ENCODE measurements at regions not wholly inside any gene's neighbourhood (a gene's known extent, or its start where the extent isn't known, plus 50 kb on each side); places are given as distances from the start of the nearest gene placed in this dataset.
"Not testable (repeated sequence)": the region's sequence is repeated elsewhere in the genome, so short reads cannot be mapped to it uniquely, and the experiment has no call there.

DNA sequence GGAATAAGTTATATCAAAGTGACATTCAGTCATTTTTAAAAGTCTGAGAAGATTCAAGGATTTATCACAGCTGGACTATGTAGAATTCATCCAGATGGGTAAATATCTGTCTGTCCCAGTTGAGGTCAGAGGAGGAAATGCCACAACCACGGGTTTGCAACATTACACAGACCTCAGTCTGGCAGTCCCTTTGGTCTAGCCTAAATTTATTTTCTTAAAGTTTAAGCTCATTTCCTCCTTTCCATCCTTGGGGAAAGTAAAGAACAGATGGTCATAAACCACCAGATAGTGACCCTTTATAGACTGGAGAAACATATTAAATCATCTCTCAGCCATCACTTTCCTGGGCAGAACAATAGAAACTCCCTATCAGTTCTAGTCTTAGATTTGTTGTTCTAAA, 238.4 kb upstream of the DDI1 start:
- ATAC-seq (no peak), DNase-seq (ENCODE audit: low spot score) (no peak)

DNA sequence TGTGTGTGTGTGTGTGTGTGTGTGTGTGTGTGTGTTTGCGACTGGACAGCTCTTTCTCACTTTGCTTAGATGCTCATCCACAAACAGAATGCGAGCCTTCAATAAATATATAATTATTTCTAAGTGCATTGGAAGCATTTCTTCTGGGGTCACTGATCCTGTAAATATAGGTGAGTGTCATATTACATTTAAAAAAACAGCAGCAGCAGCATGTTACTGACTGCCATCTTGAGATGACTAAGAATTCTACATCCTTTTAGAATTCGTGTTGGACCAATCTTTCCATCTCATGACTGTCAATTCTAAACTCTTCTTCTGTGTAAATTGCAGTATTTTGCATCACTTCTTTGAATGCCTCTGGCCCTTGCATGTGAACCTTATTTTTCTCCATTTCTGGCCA, 238.0 kb upstream of the DDI1 start:
- DNase-seq (ENCODE audit: low spot score) (no peak), ATAC-seq (no peak)

DNA sequence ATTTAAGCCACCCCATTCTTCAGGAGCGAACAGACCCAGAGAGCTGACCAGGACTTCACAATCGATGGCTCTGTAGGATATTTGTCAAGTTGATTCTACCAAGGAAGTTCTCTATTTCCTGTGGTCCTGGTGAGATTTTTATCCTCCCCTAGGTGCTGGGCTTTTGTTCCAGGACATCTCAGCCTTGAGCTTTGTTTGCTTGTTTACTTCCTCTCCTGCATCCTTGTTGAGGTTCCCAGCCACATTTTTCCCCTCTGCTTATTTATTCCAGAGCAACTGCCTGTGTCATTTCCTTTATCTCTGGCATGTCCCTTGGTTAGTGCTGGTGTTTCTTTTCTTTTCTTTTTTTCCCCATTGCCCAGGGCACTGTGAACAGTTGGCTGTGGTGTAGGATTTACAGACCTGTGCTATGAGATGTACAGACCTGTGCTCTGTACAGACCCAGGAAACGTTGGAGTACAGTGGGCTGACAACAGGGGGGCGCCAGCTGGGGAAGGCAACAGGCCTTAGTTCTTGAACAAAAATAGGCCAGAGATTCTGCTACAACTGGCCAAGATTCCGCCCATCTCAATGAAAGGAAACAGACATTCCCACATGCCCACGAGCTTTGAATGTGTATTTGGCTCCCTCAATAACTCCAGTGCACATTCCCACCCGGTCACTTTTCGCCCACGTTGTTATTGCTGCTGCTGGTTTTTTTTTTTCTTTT, 235.9 kb upstream of the DDI1 start:
- ATAC-seq (no peak), DNase-seq (ENCODE audit: low spot score) (no peak)

DNA sequence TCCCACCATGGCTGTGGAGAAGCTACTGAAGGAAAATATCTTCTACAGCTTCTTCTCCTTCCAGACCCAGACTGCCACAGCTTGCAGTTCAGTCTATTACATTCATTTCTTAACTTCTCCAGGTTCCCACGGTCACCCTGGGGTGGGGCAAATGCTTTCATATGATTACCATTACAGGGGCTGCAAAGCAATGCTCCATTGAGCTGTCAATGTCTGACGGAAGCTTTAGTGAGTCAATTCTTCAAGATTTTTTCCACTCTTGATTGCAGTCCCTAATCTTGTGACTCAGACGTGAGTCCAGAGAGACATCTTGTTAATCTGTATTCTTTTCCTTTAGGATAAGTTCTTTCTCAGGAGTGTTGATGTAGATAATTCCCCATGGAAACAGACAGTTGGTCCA, 233.4 kb upstream of the DDI1 start:
- no peak for ATAC-seq
- DNase-seq (ENCODE audit: low spot score) = no peak

DNA sequence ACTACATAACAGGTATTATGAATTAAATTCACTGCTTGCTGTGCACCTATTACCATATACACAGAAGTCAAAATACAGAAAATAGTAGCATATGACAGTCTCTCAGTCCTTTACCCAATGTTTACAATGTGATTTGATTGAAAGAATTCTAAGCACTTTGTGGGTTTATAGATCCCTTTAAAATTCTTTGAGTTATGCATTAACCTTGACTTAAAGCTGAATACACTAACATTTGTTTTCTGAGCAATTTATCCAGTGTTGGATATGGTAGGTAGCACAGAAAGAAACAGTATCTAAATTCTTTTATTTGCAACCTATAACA, 230.8 kb upstream of the DDI1 start:
- ATAC-seq (no peak), DNase-seq (ENCODE audit: low spot score) (no peak)

DNA sequence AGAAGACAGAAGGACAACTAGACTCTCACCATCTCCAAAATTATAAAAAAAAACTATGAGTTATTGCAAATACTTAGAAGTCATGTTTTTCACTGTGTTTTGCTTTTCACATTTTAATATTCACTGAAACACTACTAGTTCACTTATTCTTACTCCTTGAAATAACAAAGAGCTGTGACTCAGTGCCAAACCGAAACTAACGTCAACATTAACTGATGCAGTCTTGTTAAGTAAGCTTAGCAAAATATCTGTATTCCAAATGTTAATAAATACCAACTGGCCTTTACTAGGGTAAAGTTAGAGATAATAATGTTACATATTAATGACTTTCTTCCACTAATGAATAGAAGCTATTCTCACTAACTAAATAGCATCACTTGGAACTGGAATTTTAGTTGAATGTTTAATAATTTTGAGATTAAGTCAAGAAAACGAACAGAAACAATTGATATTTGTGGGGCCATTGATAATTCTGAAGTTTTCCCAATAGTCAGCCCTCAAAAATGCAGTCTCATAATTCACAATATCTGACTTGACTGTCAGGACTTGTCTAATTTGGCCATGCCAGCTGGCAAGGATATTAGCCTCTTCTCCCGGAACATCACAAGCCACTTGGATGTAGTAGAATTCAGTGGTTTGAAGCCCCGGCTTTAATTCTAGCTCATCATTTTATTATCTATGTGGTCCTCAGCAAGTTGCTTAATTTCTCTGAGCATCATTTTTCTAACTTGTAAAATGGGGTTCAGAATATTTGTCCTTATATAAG, 230.1 kb upstream of the DDI1 start:
- DNase-seq (ENCODE audit: low spot score) = no peak
- no peak for ATAC-seq

DNA sequence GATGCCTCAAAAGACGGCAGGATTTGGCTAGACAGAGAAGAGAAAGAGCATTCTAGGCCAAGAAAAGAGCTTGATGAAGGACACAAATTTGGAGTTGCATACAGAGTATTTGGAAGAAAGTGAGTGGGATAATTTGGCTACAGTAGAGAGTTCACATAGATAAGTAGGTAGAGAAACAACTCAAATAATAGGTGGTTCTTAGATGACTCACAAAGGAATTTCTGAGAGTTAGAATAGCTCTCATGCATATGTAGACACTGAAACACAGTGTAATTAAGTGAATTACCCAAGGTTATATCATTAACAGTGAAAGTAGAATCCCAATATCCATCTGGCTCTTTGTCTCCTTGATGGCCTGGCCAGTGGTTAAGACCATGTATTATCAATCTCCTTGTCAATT, 228.6 kb upstream of the DDI1 start:
- no peak for ATAC-seq

DNA sequence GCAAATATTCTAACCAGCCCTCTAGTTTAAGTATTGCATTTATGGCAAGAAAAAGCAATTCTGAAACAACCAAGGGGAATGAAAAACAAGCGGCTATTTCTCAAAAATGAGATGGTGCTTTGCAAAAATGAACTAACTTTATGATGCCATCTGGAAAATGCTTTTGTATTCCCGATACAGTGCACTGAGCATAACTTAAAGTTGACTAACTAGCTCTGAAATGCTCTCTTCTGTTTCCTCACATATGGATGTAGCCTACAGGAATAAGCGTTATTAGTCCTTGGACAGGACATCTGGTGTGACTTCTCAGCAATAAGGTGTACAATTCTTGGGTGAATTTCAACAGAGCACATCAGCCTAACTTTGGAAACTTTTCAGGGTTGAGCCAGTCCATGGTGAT, 228.2 kb upstream of the DDI1 start:
- ATAC-seq (no peak), DNase-seq (ENCODE audit: low spot score) (no peak)

More for the DNA sequence above, 228.6 kb upstream of the DDI1 start:
- no peak for DNase-seq (ENCODE audit: low spot score)

DNA sequence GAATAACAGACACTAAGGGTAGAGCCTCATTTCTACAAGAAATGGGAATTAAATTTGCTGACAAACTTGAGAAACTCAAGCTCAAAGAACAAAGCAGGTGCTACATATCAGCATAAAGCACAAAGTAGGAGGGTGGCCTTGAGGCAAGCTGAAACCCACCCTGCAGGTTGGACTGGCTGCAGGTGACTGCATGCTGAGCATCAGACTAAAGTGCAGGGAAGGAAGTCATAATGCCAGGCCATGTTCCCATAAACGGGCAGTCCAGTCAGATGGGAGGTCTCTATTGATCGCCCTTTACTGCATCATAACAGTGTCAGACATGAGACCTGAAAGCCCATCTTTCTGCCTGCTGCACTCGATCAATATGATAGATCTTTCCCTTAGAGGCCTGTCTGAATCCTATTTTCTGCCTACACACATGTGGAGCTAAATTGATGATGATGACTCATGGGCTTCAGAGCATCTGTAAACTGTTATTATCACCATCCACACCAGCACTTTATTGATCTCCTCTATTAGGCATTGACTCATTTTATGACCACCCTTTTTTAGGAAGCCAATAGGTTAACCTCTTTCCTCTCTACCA, 224.5 kb upstream of the DDI1 start:
- DNase-seq (ENCODE audit: low spot score) (no peak), ATAC-seq (no peak)

DNA sequence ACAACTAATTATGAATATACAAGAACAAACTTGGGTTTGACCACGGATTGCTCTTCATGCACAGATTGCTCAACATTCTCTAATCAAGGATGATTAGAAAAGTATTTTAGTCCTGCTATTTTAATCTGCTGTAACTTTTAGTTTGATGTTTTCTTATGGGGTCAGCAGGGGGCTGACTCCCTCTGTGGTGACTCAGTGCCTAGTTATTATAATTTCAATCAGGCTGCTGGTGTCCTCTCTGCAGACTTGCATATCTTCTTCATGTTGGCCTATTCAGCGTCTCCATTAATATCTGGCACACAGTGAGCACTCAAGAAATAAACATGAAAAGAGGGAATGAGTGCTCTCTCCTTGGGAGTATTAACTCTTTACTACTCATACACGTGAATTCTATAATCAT, 223.8 kb upstream of the DDI1 start:
- ATAC-seq = no peak

DNA sequence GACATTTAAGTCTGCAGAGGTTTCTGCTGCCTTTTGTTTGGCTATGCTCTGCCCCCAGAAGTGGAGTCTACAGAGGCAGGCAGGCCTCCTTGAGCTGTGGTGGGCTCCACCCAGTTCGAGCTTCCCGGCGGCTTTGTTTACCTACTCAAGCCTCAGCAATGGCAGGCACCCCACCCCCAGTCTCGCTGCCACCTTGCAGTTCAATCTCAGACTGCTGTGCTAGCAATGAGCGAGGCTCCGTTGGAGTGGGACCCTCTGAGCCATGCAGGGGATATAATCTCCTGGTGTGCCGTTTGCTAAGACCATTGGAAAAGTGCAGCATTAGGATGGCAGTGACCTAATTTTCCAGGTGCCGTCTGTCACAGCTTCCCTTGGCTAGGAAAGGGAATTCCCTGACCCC, 216.1 kb upstream of the DDI1 start:
- not testable (repeated sequence) for ATAC-seq

More for the DNA sequence above, 223.8 kb upstream of the DDI1 start:
- no peak for DNase-seq (ENCODE audit: low spot score)

DNA sequence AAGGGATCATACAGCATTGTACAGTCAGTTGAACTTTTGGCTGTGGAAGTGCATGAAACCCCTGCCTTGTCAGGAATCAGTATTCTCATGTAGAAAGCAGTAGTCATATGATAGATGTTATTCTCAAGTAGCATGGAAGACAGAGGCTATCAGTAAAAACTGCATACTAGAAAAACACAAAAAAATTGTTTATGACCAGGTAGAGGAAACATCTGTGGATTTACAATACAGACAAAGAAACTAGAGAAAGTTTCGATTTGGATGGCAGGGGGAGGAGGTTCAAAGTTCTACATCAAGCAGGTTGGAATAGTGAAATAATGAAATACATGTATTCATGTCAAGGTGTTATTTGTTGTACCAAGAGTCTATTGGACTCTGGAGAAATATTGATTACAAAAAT, 212.3 kb upstream of the DDI1 start:
- DNase-seq (ENCODE audit: low spot score) = no peak

More for the DNA sequence above, 216.1 kb upstream of the DDI1 start:
- not testable (repeated sequence) for DNase-seq (ENCODE audit: low spot score)

DNA sequence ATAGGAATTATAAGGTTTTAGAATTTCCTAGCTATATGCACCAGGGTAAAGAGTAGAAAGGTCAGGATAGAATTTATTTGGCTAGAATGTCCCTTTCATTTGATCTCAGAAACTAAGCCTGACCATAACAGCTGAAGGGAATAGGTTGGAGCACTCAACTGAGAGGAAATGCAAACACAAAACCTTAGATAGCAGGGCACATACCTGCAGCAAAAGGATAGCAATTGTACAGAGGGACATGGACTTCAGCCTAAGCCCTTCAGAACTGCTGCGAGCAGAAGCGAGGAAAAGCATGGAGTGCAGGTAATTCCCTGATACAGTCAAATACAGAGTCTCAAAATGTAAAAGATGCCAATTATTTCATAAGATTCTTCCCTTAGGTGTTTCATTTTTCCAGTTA, 211.0 kb upstream of the DDI1 start:
- DNase-seq (ENCODE audit: low spot score) (no peak), ATAC-seq (no peak)

More for the DNA sequence above, 212.3 kb upstream of the DDI1 start:
- no peak for ATAC-seq

DNA sequence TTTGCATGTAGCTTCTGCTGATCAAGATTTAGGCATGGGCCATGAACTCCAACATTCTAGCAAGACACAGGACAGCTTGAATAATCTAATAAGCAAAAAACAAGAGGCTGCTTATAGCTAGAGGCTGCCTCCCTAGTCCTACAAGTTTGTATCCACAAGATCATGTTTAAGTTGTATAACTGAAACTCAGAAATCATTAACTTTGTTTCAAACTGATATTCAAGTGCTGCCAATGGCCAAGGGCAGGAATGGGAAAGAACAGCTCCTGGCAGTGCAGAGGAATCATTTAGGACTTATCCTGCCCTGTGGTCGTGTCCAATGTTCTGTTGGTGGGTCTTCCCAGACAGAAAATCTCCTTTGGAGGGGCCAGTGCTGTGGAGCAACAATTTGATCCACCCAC, 209.6 kb upstream of the DDI1 start:
- ATAC-seq = no peak
- DNase-seq (ENCODE audit: low spot score) = no peak

DNA sequence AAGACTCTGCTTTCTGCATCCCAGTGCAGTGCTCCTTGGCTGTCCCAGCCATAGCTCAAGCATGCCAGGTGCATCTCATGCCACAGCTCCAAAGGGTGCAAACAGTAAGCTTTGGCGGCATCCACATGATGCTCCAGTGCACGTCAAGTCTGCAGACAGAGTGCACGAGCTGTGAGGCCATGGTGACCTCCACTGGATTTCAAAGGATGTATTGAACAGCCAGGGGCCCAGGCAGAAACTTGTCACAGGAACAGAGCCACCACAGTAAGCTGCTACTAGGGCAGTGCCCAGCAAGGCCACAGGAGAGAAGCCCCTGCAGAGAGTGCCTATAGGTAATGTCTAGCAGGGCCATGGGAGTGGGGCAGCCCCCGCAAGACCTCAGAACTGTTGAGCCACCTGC, 206.8 kb upstream of the DDI1 start:
- DNase-seq (ENCODE audit: low spot score) = no peak
- ATAC-seq = no peak

DNA sequence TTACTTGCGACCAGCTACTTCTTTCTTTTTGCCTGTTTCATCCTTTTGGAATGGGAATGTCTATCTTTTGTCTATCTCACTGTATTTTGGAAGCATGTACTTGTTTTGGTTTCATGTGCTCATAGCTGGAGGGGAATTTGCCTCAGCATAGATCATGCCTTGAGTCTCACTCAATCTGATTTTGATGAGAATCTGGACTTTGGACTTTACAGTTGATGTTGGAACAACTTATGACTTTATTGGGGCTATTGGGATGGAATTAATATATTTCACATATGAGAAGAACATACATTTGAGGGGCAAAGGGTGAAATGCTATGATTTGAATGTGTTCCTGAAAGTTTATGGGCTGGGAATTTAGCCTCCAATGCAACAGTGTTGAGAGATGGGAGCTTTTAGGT, 206.2 kb upstream of the DDI1 start:
- ATAC-seq = no peak
- DNase-seq (ENCODE audit: low spot score) = no peak

DNA sequence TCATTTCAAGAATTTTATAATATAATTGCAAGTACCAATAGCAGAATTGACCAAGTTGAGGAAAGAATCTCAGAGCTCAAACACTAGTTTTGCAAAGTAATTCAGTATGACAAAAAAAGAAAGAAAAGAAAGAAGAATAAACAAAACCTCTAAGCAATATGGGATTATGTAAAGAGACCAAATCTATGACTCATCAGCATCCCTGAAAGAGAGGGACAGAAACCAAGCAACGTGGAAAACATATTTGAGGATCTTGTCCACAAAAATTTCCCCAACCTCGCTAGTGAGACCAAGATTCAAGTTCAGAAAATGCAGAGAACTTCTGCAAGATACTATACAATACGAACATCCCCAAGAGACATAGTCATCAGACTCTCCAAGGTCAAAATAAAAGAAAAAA, 203.7 kb upstream of the DDI1 start:
- ATAC-seq = no peak
- DNase-seq (ENCODE audit: low spot score) = no peak

DNA sequence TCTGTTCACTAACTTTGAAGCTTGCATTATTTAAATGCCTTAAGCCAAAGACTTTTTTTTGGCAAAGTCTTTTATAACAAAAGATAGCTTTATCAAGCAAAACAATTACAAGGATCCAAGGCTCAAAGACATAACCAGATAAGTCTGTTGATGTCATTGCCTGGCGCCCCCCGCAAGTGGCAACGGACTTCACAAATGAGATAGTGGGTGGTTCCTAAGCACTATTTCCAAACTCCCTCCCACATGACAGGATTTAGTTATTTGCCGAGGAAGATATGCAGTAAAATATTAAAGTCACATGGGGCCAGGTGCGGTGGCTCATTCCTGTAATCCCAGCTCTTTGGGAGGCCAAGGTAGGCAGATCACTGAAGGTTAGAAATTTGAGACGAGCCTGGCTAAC, 194.2 kb upstream of the DDI1 start:
- ATAC-seq (no peak), DNase-seq (ENCODE audit: low spot score) (no peak)

DNA sequence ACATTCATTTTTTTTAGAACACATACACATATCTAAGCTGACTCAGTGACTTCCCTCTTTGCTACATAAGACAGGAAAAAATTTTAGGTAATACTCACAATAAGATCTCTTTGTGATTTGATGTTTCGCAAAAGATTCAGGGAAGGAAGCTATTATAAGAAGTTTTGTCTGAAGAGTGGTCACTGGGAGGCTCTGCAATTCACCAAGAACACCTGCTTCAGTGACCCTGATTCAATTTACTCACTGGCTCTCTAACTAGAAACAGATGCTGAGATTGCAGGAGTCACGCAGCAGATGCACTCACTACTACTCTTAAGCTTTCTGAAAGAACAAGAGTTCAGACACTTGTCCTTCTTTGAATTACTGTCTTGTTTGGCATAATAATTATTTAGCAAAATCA, 193.6 kb upstream of the DDI1 start:
- DNase-seq (ENCODE audit: low spot score) (no peak), ATAC-seq (no peak)

DNA sequence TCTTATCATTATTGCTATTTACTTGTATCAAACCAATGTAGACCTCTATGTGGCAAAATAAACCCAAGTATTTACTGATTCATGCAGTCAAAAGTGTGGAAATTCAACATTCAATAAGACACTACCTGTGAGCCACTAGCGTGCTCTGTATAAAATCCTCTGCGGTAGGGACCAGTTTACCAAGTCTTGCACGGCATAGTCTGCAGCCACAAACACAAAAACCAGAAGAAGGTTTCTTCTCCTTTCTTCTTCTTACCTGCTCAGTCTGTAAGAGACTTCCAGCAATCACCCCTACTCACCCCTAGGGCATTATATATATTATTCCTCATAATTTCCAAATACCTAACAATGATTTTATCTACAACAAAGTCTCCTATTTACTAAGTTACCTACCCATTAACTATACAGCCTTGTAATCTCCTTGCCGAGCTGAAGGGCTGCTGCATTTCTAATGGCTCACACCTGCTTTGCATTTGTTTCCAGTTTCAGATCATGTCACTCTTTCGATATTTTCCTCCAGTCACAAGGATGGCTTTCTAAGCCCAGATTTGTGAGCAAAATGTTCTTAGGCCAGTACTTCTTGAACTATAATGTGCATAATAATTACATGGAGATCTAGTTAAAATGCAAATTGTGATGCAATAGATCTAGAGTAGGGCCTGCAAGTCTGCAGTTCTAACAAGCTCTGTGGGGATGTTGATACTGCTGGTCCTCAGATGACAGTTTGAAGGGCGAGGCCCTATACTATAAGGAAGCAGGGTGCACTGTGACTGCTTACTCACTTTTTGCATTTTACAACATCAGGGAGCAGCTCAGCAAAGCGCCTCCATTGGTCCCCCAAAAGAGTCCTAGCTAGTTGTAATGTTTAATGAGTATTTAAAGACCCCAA, 191.9 kb upstream of the DDI1 start:
- DNase-seq (ENCODE audit: low spot score) (no peak), ATAC-seq (no peak)

DNA sequence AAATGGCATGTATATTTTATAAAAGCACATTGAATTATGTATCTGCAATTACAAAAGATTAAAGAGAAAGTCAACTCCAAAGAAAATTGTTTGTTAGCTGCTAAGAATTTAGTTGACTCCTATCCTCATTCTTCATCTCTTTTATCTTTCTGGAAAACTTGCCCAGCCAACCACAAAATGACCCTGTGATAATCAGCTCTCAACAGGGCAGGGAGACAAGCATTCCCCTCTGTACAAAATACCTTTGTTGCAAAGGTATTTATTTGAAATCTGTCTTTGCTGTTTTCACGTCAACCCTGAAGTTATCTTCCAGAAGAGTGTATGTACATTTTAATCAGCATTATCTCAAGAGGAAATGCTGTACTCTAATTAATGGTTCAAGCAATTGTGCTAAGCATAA, 191.1 kb upstream of the DDI1 start:
- no peak for DNase-seq (ENCODE audit: low spot score)
- no peak for ATAC-seq

All from left lobe of liver (tissue), 2 donors.